Suprapubic skin (tissue), 4 donors: ENCODE measurements at regions not wholly inside any gene's neighbourhood (a gene's known extent, or its start where the extent isn't known, plus 50 kb on each side); places are given as distances from the start of the nearest gene placed in this dataset.
A peak's percentile ranks its signal among the peaks of the same experiment; 100 is the strongest.
"Not testable (repeated sequence)": the region's sequence is repeated elsewhere in the genome, so short reads cannot be mapped to it uniquely, and the experiment has no call there.

Source experiments
- DNase-seq, 2 donors: peaks; one replicate each; pipeline ENCODE4 v3.0.0-alpha.2; 2019; ENCODE audit warnings: low spot score in 2 of 2
- H3K27ac ChIP-seq: fragments of 200-600 bp; sonication (generic); one replicate; pipeline ENCODE4 v1.5.1; 2019
- H3K27me3 ChIP-seq: fragments of 200-600 bp; sonication (generic); one replicate; pipeline ENCODE4 v1.5.1; 2019
- H3K36me3 ChIP-seq: fragments of 200-600 bp; sonication (generic); one replicate; pipeline ENCODE4 v1.5.1; 2019
- H3K4me1 ChIP-seq: fragments of 200-600 bp; sonication (generic); one replicate; pipeline ENCODE4 v1.5.1; 2019
- H3K4me3 ChIP-seq: fragments of 200-600 bp; sonication (generic); one replicate; pipeline ENCODE4 v1.5.1; 2019; ENCODE audit warnings: mild to moderate bottlenecking
- H3K9me3 ChIP-seq: fragments of 200-600 bp; sonication (generic); one replicate; pipeline ENCODE4 v1.5.1; 2019
- CTCF ChIP-seq, 2 donors: fragments of 200-600 bp in 1 of 2; fragments of 450-650 bp in 1 of 2; sonication (generic) in 1 of 2; IDR thresholded peaks; one replicate each; pipeline ENCODE4 v1.5.1; 2016 to 2019; ENCODE audit warnings: antibody characterized with exemption in 2 of 2, mild to moderate bottlenecking in 1 of 2, moderate library complexity in 1 of 2
- EP300 ChIP-seq: sonication (generic); formaldehyde crosslinking; IDR thresholded peaks from one replicate; pipeline ENCODE4 v1.6.1; 2017; ENCODE audit warnings: antibody characterized with exemption
- POLR2A ChIP-seq, 2 donors: fragments of 450-650 bp; IDR thresholded peaks; one replicate each; pipeline ENCODE4 v1.6.1; 2017; ENCODE audit warnings: antibody characterized with exemption in 2 of 2, mild to moderate bottlenecking in 2 of 2, moderate library complexity in 2 of 2
- POLR2AphosphoS5 ChIP-seq, 3 donors: sonication (generic); formaldehyde crosslinking; IDR thresholded peaks; one replicate each; pipeline ENCODE4 v1.6.1; 2017; ENCODE audit warnings: antibody characterized with exemption in 3 of 3
- WGBS: methylation state at CpG from one replicate; pipeline ENCODE4 v1.1.5; 2018; 5-methylcytosine and 5-hydroxymethylcytosine counted together

GRCh38 chr14:104398656-104399055 lies 180.9 kb upstream of the C14orf180 start:
- Histone ChIP-seq H3K27ac (no peak overlapping the region), H3K36me3 (no peaks in the 10 kb centered on the region), H3K27me3 (peaks cover 11% of the 10 kb centered on the region), H3K4me3 (no peak overlapping the region), H3K4me1 (peaks cover 6% of the 10 kb centered on the region), H3K9me3 (peaks cover 13% of the 10 kb centered on the region)
- WGBS = 84% methylated on average over 7 of the region's 7 CpGs
- DNase-seq = peak in 1 of 2 donors; percentile 69
- TF ChIP-seq CTCF (IDR thresholded peaks at IDR 0.05) = no peak
- no peak for TF ChIP-seq POLR2A (IDR thresholded peaks at IDR 0.05)
- no peak for TF ChIP-seq EP300
- no peak for TF ChIP-seq POLR2AphosphoS5 (IDR thresholded peaks at IDR 0.05)

DNA sequence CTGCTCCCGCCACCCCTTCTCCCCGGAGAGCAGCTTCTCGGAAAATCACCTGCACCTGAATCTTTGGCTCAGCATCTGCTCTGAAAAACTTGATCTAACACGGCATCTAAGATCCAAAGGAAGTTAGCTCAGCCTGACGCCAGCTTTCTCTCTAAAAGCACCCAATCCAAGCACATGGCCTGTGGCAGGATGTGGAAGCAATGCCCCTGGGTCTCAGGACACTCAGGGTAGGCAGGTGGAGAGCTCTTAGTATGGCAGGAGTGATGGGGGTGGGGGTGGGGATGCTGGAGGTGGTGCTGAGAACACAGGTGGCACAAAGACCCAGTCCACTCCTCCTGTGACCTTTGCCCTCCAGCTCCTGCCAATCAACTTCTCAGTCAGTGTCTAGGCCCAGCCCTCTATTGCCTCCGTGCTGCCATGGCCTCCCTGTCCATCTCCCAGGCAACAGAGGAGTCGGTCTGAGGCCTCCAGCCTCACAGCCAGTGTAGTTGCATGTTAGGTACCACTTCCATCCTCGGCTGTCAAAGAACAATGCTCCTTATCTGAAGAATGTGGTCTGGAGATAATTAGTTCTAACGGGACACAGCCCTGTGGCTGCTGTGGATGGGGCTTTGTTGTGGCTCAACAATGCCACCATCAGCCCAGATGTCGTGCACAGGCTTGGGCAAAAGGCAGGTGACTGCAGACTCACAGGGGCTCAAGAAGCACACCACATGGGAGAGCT lies 180.0 kb upstream of the C14orf180 start:
- no peak for DNase-seq
- Histone ChIP-seq H3K27me3 (peaks cover 9% of the 10 kb centered on the region), H3K4me3 (no peak overlapping the region), H3K4me1 (peaks cover 2% of the 10 kb centered on the region), H3K36me3 (no peaks in the 10 kb centered on the region), H3K27ac (no peak overlapping the region), H3K9me3 (peaks cover 13% of the 10 kb centered on the region)
- WGBS = 84% methylated on average over 7 of the region's 10 CpGs
- TF ChIP-seq CTCF (IDR thresholded peaks at IDR 0.05) (no peak), POLR2A (IDR thresholded peaks at IDR 0.05) (no peak), EP300 (no peak), POLR2AphosphoS5 (IDR thresholded peaks at IDR 0.05) (no peak)

DNA sequence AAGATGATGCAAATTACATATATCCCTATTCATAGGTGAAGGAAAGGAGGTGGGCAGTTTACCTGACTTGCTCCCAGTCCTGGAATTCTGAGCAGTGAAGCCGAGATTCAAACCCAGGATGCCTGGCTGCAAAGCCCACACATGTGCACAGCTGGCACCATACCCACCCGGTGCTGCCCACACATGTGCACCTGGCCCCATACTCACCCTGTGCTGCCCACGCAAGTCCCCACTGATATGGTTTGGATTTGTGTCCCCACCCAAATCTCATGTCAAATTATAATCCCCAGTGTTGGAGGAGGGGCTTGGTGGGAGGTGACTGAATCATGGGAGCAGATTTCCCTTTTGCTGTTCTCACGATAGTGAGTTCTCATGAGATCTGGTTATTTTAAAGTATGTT lies 179.2 kb upstream of the C14orf180 start:
- no peak for DNase-seq
- Histone ChIP-seq H3K4me1 (no peaks in the 10 kb centered on the region), H3K9me3 (peaks cover 13% of the 10 kb centered on the region), H3K27me3 (peaks cover 16% of the 10 kb centered on the region), H3K4me3 (no peak overlapping the region), H3K27ac (no peak overlapping the region), H3K36me3 (no peaks in the 10 kb centered on the region)
- TF ChIP-seq CTCF (IDR thresholded peaks at IDR 0.05) (no peak), EP300 (no peak), POLR2AphosphoS5 (IDR thresholded peaks at IDR 0.05) (no peak), POLR2A (IDR thresholded peaks at IDR 0.05) (no peak)
- WGBS = 76% methylated on average over 4 of the region's 4 CpGs

DNA sequence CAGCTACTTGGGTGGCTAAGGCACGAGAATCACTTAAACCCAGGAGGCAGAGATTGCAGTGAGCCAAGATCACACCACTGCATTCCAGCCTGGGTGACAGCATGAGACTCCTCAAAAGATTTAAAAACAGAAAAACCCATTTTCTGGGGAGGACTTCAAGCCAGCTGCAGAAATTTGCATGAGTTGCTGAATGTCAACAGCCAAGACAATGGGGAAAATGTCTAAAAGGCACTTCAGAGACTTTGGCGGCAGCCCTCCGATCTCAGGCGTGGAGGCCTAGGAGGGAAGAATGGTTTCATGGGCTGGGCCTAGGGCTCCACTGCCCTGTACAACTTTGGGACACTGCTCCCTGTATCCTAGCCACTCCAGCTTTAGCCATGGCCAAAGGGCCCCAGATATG lies 177.8 kb upstream of the C14orf180 start:
- TF ChIP-seq POLR2AphosphoS5 (IDR thresholded peaks at IDR 0.05) (no peak), CTCF (IDR thresholded peaks at IDR 0.05) (no peak), POLR2A (IDR thresholded peaks at IDR 0.05) (no peak), EP300 (no peak)
- H3K27ac ChIP-seq = no peak overlapping the region
- no peak for DNase-seq
- H3K27me3 ChIP-seq = peaks cover 18% of the 10 kb centered on the region
- H3K4me1 ChIP-seq = no peaks in the 10 kb centered on the region
- H3K4me3 ChIP-seq = no peak overlapping the region
- H3K9me3 ChIP-seq = peaks cover 11% of the 10 kb centered on the region
- 86% methylated on average over 4 of the region's 4 CpGs for WGBS
- H3K36me3 ChIP-seq = no peaks in the 10 kb centered on the region

GRCh38 chr14:104402303-104402702 lies 177.3 kb upstream of the C14orf180 start:
- not testable (repeated sequence) for H3K36me3 ChIP-seq, H3K4me3 ChIP-seq, H3K9me3 ChIP-seq, DNase-seq, H3K27ac ChIP-seq, H3K4me1 ChIP-seq
- peaks cover 18% of the 10 kb centered on the region for H3K27me3 ChIP-seq
- 100% methylated on average over 4 of the region's 4 CpGs for WGBS
